ENCODE measurements at regions not wholly inside any gene's neighbourhood (a gene's known extent, or its start where the extent isn't known, plus 50 kb on each side); places are given as distances from the start of the nearest gene placed in this dataset.

DNA sequence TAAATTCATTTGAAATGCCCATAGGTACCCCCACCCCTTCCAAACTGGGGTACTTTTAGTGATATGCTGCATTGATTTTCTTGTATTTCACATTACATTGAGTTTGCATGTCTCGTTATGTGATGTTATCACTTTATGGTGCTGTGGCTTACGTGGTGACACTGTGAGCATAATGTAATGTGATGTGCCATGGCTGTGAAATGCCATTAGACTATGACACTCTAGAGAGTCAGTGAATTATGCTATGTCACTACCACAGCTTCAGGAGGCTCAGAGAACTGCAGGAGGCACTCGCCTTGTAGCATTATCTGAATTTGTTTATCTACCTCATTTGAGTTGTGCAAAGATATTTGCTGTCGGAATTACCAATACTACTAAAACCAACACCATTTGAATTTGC lies 590.1 kb upstream of the SLC10A2 start:
- Histone ChIP-seq H3K4me1 (no peaks in the 10 kb centered on the region), H3K9me3 (no peaks in the 10 kb centered on the region), H3K4me3 (no peak overlapping the region), H3K36me3 (no peaks in the 10 kb centered on the region), H3K27ac (no peak overlapping the region), H3K27me3 (no peaks in the 10 kb centered on the region)
- ATAC-seq (no peak), DNase-seq (no peak)
- TF ChIP-seq, protein P1, sequence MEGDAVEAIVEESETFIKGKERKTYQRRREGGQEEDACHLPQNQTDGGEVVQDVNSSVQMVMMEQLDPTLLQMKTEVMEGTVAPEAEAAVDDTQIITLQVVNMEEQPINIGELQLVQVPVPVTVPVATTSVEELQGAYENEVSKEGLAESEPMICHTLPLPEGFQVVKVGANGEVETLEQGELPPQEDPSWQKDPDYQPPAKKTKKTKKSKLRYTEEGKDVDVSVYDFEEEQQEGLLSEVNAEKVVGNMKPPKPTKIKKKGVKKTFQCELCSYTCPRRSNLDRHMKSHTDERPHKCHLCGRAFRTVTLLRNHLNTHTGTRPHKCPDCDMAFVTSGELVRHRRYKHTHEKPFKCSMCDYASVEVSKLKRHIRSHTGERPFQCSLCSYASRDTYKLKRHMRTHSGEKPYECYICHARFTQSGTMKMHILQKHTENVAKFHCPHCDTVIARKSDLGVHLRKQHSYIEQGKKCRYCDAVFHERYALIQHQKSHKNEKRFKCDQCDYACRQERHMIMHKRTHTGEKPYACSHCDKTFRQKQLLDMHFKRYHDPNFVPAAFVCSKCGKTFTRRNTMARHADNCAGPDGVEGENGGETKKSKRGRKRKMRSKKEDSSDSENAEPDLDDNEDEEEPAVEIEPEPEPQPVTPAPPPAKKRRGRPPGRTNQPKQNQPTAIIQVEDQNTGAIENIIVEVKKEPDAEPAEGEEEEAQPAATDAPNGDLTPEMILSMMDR (IDR thresholded peaks at IDR 0.05): no peak
- WGBS, 2 donors: 78 to 89% methylated on average over 4 of the region's 4 CpGs
- intact Hi-C loops (cut with DNase I): no loop called here

DNA sequence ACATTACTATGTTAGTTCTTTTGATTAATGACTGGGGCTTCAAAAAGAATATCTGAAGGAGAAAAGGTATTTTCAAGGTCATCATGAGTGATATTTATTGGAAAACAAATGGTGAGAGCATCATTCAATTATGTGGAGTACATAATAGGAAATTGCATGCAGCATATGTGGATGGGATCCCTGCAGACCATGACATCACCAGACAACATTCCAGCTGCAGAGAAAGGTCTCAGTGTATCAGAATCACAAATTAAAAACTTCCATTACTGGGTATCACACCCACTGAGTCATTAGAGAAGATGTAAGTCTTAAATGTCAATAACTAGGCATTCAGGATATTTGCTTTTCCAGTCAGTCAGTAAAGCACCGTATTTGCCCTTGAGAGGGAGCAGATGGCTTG lies 574.4 kb upstream of the SLC10A2 start:
- intact Hi-C loops (cut with DNase I): no loop called here
- Histone ChIP-seq H3K36me3 (no peaks in the 10 kb centered on the region), H3K27ac (peak overlapping the region in 1 of 10 donors; percentile 42), H3K4me3 (no peak overlapping the region), H3K9me3 (peaks cover 0 to 11% (median 0%) of the 10 kb centered on the region in 11 donors), H3K4me1 (peaks cover 0 to 3% (median 0%) of the 10 kb centered on the region in 9 donors), H3K27me3 (no peaks in the 10 kb centered on the region)
- whole genome bisulfite sequencing, 2 donors: 51 to 66% methylated on average over 1 of the region's 1 CpG
- DNase-seq (no peak), ATAC-seq (peak in 5 of 8 donors; percentile 39 to 63 (median 56))
- TF ChIP-seq, protein P1 (IDR thresholded peaks at IDR 0.05): no peak

DNA sequence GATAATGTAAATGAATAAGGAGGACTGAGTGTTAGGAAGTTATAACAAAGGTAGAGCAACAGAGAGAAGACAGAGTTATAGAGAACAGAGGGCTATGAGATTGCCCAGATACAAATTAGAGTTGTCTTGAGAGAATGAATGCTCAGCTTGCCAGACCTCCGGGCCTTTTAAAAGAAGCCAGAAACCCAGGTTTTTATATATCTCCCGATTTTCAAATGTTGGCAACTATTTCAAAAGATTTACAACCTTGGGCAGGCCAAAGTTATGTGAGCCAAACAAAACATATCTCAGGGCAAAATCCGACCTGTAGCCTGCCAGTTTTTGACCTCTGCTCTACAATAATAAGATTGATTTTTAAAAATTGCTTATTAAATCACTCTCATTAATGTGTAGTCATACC lies 573.1 kb upstream of the SLC10A2 start:
- DNase-seq: no peak
- H3K4me3 ChIP-seq: no peak overlapping the region
- intact Hi-C loops (cut with DNase I): no loop called here
- H3K4me1 ChIP-seq: peaks cover 0 to 3% (median 0%) of the 10 kb centered on the region in 9 donors
- H3K9me3 ChIP-seq: peaks cover 0 to 5% (median 0%) of the 10 kb centered on the region in 11 donors
- no peak for ATAC-seq
- TF ChIP-seq, protein P1 (IDR thresholded peaks at IDR 0.05): no peak
- 48 to 64% methylated on average over 3 of the region's 3 CpGs for WGBS, 2 donors
- no peaks in the 10 kb centered on the region for H3K36me3 ChIP-seq
- H3K27me3 ChIP-seq: no peaks in the 10 kb centered on the region
- H3K27ac ChIP-seq: peak overlapping the region in 1 of 10 donors; percentile 25

DNA sequence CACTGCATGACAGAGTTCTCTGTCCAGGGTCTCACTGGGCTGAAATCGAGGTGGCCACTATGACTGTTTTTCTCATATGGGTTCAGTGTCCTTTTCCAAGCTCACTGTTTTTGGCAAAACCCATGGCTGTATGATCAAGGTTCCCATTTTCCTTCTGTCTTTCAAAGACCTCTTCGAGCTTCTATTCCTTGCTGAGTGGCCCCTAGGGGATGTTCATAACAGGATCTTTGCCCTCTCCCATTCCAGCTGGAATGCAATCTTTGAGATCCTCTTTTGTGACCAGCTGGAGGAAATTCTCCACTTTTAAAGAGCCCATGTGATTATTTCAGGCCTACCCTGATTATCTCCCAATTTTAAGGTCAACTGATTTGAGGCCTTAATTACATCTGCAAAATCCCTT lies 572.5 kb upstream of the SLC10A2 start:
- DNase-seq (peak in 1 of 2 donors; percentile 36), ATAC-seq (peak in 6 of 8 donors; percentile 42 to 71 (median 56))
- Histone ChIP-seq H3K4me3 (no peak overlapping the region), H3K27me3 (no peaks in the 10 kb centered on the region), H3K27ac (peak overlapping the region in 1 of 10 donors; percentile 12), H3K4me1 (peaks cover 0 to 3% (median 0%) of the 10 kb centered on the region in 9 donors), H3K9me3 (peaks cover 0 to under 1% (median 0%) of the 10 kb centered on the region in 11 donors), H3K36me3 (no peaks in the 10 kb centered on the region)
- TF ChIP-seq, protein P1 (IDR thresholded peaks at IDR 0.05): no peak
- WGBS, 2 donors: 48 to 52% methylated on average over 2 of the region's 2 CpGs
- intact Hi-C loops (cut with DNase I): no loop called here
